ENCODE measurements at regions not wholly inside any gene's neighbourhood (a gene's known extent, or its start where the extent isn't known, plus 50 kb on each side); places are given as distances from the start of the nearest gene placed in this dataset.

- no peak for FAIRE-seq
- no peaks in the 10 kb centered on the region for H3K36me3 ChIP-seq (ENCODE audit: control insufficient read depth, insufficient read depth, low read length)
- no peak overlapping the region for H3K4me3 ChIP-seq (ENCODE audit: low read depth, low read length)
- no peak for DNase-seq (ENCODE audit: low read depth)
- no peak for TF ChIP-seq CTCF (IDR thresholded peaks at IDR 0.05; ENCODE audit: insufficient read depth, low read length, severe bottlenecking)
- no peaks in the 10 kb centered on the region for H3K27me3 ChIP-seq (ENCODE audit: control insufficient read depth, insufficient read depth, low read length)
These were observed 219.3 kb upstream of the FGGY start for GRCh38 chr1:59077466-59078069.

- H3K36me3 ChIP-seq (ENCODE audit: control insufficient read depth, insufficient read depth, low read length) = no peaks in the 10 kb centered on the region
These were observed 218.7 kb upstream of the FGGY start for GRCh38 chr1:59078070-59078800.

GRCh38 chr1:59078866-59079265, 218.0 kb upstream of the FGGY start:
- Histone ChIP-seq H3K4me3 (ENCODE audit: low read depth, low read length) (no peak overlapping the region), H3K36me3 (ENCODE audit: control insufficient read depth, insufficient read depth, low read length) (no peaks in the 10 kb centered on the region), H3K27me3 (ENCODE audit: control insufficient read depth, insufficient read depth, low read length) (no peaks in the 10 kb centered on the region)
- no peak for TF ChIP-seq CTCF (IDR thresholded peaks at IDR 0.05; ENCODE audit: insufficient read depth, low read length, severe bottlenecking)
- FAIRE-seq (no peak), DNase-seq (ENCODE audit: low read depth) (no peak)

More at GRCh38 chr1:59078070-59078800, 218.7 kb upstream of the FGGY start:
- FAIRE-seq (no peak), DNase-seq (ENCODE audit: low read depth) (no peak)
- no peak for TF ChIP-seq CTCF (IDR thresholded peaks at IDR 0.05; ENCODE audit: insufficient read depth, low read length, severe bottlenecking)
- H3K27me3 ChIP-seq (ENCODE audit: control insufficient read depth, insufficient read depth, low read length) = no peaks in the 10 kb centered on the region
- H3K4me3 ChIP-seq (ENCODE audit: low read depth, low read length) = no peak overlapping the region

- no peak for FAIRE-seq
- no peak for TF ChIP-seq CTCF (IDR thresholded peaks at IDR 0.05; ENCODE audit: insufficient read depth, low read length, severe bottlenecking)
- DNase-seq (ENCODE audit: low read depth) = no peak
These were observed 217.3 kb upstream of the FGGY start for GRCh38 chr1:59079434-59080140.

GRCh38 chr1:59081181-59081580, 215.7 kb upstream of the FGGY start:
- DNase-seq (ENCODE audit: low read depth) (no peak), FAIRE-seq (no peak)
- TF ChIP-seq CTCF (IDR thresholded peaks at IDR 0.05; ENCODE audit: insufficient read depth, low read length, severe bottlenecking) = no peak
- Histone ChIP-seq H3K36me3 (ENCODE audit: control insufficient read depth, insufficient read depth, low read length) (no peaks in the 10 kb centered on the region), H3K4me3 (ENCODE audit: low read depth, low read length) (no peak overlapping the region), H3K27me3 (ENCODE audit: control insufficient read depth, insufficient read depth, low read length) (no peaks in the 10 kb centered on the region)

More at GRCh38 chr1:59079434-59080140, 217.3 kb upstream of the FGGY start:
- Histone ChIP-seq H3K27me3 (ENCODE audit: control insufficient read depth, insufficient read depth, low read length) (no peaks in the 10 kb centered on the region), H3K4me3 (ENCODE audit: low read depth, low read length) (no peak overlapping the region), H3K36me3 (ENCODE audit: control insufficient read depth, insufficient read depth, low read length) (no peaks in the 10 kb centered on the region)
